T-helper 2 cell treated with Interferon-gamma antibody and Interleukin-4, amounts not matched to agents 100 ng/mL and 5 ng/mL, for 36 hours (primary cell): ENCODE measurements at regions not wholly inside any gene's neighbourhood (a gene's known extent, or its start where the extent isn't known, plus 50 kb on each side); places are given as distances from the start of the nearest gene placed in this dataset.
"Not testable (repeated sequence)": the region's sequence is repeated elsewhere in the genome, so short reads cannot be mapped to it uniquely, and the experiment has no call there.

Source experiments
- intact Hi-C: fragments of 100-400 bp; cut with micrococcal nuclease; formaldehyde crosslinking; loops from one replicate; pipeline ENCODE4 v1.15.1; 2023

DNA sequence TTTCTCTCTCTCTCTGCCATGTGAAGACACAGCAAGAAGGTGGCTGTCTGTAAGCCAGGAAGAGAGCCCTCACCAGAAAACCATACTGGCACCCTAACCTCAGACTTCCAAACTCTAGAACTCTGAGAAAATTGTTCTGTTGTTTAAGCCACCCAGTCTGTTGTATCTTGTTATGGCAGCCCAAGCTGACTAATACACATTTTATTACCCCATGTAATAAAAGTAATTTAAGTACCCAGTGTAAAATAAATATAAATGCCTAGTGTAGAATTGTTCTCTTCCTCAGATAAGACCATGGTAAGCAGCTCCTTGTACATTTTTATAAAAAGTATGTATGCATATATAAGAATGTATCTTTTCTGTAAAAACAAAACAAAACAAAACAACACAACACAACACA is 119.7 kb downstream of the DTL start:
- intact Hi-C loops = no loop called here

DNA sequence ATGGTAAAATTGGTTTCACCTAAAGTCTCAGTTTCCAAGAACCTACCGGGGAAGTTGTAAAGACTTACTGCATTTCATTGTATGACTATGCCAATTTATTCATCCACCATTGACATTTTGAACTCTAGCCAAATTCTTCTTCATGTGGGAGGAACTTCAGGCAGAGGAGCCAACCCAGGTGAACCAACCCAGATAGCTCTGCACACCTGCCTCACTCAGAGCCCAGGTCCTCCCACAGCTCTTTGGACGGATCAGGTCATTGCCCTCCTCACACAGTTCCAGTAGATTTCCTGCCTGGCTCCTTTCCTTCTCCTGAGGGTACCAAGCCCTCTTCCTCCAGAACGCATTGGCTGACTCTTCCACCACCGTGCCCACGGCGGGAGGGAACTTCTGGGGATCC is 121.7 kb downstream of the DTL start:
- intact Hi-C loops = no loop called here

- intact Hi-C loops = loop anchor here (2.0 kb wide), 1 partner anchor 126 kb away; the partner anchor contains the start of gene PPP2R5A
Measured at GRCh38 chr1:212158912-212159796, 123.6 kb downstream of the DTL start.

GRCh38 chr1:212161231-212161781 is 123.9 kb upstream of the PPP2R5A start:
- intact Hi-C loops = loop anchor here (5.0 kb wide), 1 partner anchor 39 kb away; no protein-coding TSS in a partner anchor

DNA sequence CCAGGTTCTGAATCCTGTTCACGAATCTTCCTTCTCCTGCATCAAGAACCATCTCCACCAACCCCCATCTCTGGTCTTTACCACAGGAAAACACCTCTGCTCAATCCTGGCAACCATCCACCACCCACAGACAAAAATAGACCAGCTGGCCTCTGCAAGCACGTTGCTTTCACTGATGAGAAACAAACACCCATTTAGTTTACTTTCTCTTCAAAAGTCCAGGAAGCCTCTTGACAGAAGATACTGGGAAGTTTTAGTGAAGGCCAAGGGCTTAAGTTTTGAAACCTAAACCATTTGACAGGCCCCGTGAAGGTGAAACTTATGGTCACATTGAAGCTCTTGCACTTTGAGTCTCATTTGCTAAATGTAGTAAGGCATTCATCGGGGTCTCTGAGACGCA is 122.6 kb upstream of the PPP2R5A start:
- intact Hi-C loops = loop anchor here (5.0 kb wide), 1 partner anchor 40 kb away; no protein-coding TSS in a partner anchor

GRCh38 chr1:212164095-212164872 is 120.9 kb upstream of the PPP2R5A start:
- intact Hi-C loops = loop anchor here (5.0 kb wide), 1 partner anchor 42 kb away; no protein-coding TSS in a partner anchor

- intact Hi-C loops = no loop called here
Measured at GRCh38 chr1:212166244-212166643, 119.0 kb upstream of the PPP2R5A start.

DNA sequence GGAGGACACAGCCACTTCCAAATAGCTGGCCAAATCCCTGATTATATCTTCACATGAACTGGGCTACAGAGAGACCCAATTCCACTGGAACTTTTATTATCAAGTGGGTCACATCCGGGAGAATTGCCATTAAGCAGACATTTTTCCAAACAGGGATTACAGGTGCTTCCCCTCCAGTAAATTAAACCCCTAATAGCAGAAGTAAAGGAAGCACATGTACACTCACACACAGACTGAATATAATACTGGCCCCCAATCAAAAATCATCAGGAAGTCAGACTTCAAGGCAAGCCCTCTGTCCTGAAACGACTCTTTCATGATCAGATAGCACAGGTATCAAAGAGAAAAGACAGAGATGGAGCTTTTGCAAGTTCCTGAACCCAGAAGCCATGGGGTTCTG is 118.6 kb upstream of the PPP2R5A start:
- intact Hi-C loops = no loop called here

GRCh38 chr1:212167098-212167497 is 118.1 kb upstream of the PPP2R5A start:
- intact Hi-C loops = no loop called here

- intact Hi-C loops = no loop called here
Measured at GRCh38 chr1:212173567-212173966, 111.6 kb upstream of the PPP2R5A start.

DNA sequence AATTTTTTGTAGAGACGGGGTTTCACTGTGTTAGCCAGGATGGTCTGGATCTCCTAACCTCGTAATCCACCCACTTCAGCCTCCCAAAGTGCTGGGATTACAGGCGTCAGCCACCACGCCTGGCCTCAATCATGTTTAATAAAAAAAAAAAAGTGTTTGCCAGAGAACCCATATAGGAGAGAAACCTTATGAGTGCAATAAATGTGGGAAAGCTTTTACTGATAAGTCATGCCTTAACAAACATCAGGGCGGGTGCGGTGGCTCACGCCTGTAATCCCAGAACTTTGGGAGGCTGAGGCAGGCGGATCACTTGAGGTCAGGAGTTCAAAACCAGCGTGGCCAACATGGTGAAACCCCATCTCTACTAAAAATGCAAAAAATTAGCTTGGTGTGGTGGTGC is 110.9 kb upstream of the PPP2R5A start:
- intact Hi-C loops = not testable (repeated sequence)

GRCh38 chr1:212177542-212177941 is 107.7 kb upstream of the PPP2R5A start:
- intact Hi-C loops = no loop called here

DNA sequence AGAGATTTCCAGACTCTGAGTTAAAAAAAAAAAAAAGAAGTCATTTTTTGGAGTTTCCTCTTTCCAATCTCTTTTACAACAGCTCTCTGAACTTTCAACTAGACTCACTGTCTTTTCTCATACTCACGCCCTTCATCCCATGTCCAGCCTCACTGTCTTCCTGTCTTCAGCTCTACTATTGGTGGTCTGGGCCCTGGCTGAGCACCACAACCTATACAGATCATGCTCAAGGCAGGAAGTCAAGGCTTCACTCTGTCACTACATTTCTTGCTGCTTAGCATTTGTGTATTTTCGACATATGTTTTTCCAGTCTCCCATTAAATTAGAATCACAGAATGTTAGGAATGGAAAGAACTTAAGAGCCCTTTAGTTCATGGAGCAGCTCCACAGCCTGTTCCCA is 106.4 kb upstream of the PPP2R5A start:
- intact Hi-C loops = no loop called here

DNA sequence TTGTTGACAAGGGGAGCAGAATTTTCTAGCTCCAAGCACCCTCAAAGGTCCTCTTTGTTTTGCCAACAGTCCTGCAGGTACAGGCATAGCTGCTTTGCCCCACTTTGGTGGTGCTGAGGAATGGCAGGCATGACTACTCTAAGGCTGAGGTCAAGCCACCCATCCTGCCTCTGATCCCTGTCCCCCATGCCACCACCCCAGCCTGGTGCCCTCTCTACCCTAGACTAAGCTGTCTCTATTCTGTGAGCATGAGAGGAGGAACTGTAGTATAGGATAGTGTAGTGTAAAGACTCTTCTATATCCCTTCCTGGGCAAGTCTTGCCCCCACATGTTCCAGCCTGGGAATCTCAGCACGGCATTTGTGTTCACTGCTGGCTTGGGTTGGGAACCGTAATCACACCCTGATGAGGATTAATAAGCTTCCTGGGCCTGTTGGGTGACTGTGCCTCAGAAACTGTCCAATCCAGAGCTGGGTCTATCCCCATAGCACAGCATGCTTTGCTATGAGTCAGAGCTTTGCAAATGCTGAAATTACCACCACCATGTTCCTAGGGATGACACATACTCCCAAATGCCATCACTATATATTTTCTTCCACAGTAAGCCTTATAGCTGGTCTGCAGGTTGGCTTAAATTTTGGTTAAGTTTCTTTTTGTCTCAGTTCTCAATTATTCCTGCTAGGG is 105.7 kb upstream of the PPP2R5A start:
- intact Hi-C loops = no loop called here

DNA sequence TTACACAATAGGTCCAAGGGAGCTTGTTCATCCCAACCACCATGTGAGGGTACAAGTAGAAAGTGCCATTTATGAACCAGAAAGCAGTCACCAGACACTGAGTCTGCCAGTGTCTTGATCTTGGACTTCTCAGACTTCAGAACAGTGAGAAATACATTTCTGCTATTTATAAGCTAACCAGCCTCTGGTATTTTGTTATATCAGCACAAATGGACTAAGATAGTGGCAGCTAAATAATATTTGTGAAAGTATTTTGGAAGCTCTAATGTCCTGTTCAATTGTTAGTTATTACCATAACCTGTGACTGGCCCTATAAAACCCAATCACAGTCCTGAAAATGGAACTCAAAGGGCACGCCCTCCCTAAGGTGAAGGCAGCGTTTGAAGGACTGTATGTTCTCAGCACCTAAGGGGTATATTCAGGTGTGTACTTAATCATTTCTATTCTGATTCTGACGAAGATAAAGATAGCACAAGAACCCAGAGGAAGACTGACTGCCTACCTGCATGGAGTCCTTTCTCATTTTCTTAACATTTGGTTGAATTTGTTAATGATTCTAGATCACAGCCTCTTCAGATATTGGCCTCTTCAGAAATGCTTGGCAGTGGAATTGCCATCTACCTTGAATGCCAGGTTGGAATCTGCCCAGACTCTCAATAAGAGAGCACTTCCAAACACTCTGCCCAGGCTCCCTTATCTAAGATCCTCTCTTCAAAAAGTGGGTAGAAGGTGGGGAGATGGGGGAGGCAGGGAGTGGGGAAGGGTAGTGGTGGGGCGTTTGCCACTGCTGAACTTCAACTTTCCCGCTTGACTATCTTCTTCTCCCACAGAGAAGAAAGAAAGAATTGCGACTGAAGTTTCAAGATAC is 104.0 kb upstream of the PPP2R5A start:
- intact Hi-C loops = no loop called here

- intact Hi-C loops = no loop called here
Measured at GRCh38 chr1:212182171-212182570, 103.0 kb upstream of the PPP2R5A start.

GRCh38 chr1:212182579-212182978 is 102.6 kb upstream of the PPP2R5A start:
- intact Hi-C loops = no loop called here

GRCh38 chr1:212186427-212187207 is 98.6 kb upstream of the PPP2R5A start:
- intact Hi-C loops = loop anchor here (2.0 kb wide), 2 partner anchors 70 to 100 kb away; no protein-coding TSS in a partner anchor

- intact Hi-C loops = no loop called here
Measured at GRCh38 chr1:212188599-212189351, 96.4 kb upstream of the PPP2R5A start.
